ENCODE measurements at regions not wholly inside any gene's neighbourhood (a gene's known extent, or its start where the extent isn't known, plus 50 kb on each side); places are given as distances from the start of the nearest gene placed in this dataset.

DNA sequence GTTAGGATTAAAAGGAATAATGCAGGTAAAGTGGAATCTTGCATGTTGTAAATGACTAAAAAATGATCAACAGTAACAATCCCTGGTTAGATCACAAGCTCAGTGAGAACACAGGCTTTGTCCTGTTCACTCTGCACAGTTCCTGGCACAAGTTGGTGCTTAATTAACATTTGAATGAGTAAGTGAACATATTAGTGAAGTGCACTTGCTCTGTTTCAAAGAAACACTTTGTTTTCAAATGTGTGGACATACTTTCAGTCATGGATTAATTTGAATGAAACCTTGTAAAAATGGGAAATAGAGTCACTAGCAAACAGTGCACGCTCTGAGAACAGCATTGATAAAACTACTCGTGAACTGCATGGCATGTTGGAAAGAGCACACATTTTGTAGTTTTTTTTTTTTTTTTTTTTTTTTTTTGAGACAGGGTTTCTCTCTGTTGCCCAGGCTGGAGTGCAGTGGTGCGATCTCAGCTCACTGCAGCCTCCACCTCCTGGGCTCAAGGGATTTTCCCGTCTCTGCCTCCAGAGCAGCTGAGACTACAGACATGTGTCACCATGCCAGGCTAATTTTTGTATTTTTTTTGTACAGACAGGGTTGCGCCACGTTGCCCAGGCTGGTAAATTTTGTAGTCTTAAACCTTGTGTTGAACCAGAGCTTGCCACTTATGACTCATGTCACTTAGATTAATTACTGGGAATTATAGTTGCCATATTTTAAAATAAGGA, 159.9 kb downstream of the LURAP1L start:
- Histone ChIP-seq H3K9me3 (replicated peaks; ENCODE audit: low read length) (no peaks in the 10 kb centered on the region), H3K4me1 (ENCODE audit: control insufficient read depth, insufficient read depth, low read length) (peaks cover 33% of the 10 kb centered on the region), H3K4me2 (ENCODE audit: low read length) (peak overlapping the region; percentile 26)

DNA sequence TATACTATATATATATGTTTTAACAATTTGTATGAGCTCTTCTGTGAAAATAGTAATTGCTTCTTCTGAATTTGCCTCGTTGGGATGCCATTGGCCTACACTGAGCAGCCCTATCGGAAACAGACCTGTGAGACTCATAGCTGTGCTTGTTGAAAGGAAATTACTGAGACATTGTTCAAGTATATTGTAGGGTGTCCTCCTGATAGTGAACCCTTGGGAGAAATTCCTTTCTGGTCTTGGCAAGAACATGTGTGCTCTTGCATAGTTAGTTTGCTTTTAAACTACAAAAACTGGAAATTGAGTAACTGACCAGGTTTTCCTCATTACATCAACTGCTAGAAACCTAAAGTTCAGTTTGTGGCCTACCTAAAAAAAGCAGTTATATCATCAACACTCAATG, 160.9 kb downstream of the LURAP1L start:
- Histone ChIP-seq H3K36me3 (ENCODE audit: insufficient read depth, low read length) (no peaks in the 10 kb centered on the region), H3K9ac (ENCODE audit: low read depth, low read length) (no peak overlapping the region), H3K4me2 (ENCODE audit: low read length) (no peak overlapping the region), H3K4me3 (ENCODE audit: low read length) (no peak overlapping the region), H3K27me3 (ENCODE audit: control insufficient read depth, insufficient read depth, low read length) (no peaks in the 10 kb centered on the region), H3K9me3 (replicated peaks; ENCODE audit: low read length) (no peaks in the 10 kb centered on the region), H3K4me1 (ENCODE audit: control insufficient read depth, insufficient read depth, low read length) (peaks cover 33% of the 10 kb centered on the region)

More for the DNA sequence above, 159.9 kb downstream of the LURAP1L start:
- no peak overlapping the region for H3K4me3 ChIP-seq (ENCODE audit: low read length)
- H3K27me3 ChIP-seq (ENCODE audit: control insufficient read depth, insufficient read depth, low read length) = no peaks in the 10 kb centered on the region
- H3K36me3 ChIP-seq (ENCODE audit: insufficient read depth, low read length) = no peaks in the 10 kb centered on the region
- H3K9ac ChIP-seq (ENCODE audit: low read depth, low read length) = peak overlapping the region; percentile 65

DNA sequence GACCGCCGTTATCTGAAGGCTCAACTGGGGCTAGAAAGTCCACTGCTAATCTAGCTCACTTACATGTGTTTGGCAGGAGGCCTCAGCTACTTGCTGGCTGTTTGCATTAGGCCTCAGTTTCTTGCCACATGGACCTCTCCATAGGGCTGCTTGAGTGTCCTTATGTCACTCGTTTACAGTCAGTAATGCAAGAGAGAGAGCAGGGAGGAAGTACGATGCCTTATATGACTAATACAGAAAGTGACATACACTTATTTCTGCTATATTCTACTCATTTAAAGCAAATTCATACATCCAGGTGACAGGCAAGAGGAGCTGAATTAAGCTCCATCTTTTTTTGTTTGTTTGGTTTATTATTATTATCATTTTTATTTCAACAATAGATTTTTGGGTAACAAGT, 179.6 kb downstream of the LURAP1L start:
- Histone ChIP-seq H3K9ac (ENCODE audit: low read depth, low read length) (no peak overlapping the region), H3K27me3 (ENCODE audit: control insufficient read depth, insufficient read depth, low read length) (no peaks in the 10 kb centered on the region), H3K36me3 (ENCODE audit: insufficient read depth, low read length) (no peaks in the 10 kb centered on the region), H3K4me3 (ENCODE audit: low read length) (no peak overlapping the region), H3K4me1 (ENCODE audit: control insufficient read depth, insufficient read depth, low read length) (no peaks in the 10 kb centered on the region), H3K4me2 (ENCODE audit: low read length) (no peak overlapping the region), H3K9me3 (replicated peaks; ENCODE audit: low read length) (no peaks in the 10 kb centered on the region)

DNA sequence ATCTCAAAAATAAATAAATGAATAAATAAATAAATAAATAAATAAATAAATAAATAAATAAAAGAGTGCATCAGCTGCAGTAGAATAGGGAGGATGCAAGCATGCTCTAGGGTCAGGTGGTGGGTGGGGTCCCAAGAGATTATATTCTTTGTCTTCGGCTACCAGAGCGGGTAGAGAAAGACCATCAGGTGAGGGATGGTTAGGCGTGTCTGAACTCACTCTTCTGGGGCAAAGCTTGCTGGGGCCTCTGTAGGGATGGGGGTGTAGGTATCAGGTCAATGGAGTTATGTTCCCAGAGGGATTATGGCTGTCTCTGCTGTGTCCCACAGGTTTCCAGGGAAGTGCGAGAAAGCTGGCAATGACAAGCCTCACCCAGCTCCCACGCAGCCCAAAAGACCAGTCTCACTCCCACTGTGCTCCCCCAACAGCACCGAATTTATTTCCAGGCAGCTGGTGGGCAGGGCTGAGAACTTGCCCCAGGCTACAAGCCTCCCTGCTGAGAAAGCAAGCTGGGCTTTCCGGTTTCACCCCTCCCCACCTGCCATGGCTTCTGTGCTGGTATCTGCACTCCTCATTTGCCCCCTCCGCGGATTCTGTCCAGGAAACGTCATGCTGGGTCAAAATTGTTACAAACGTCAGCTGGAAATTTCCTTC, 180.8 kb downstream of the LURAP1L start:
- H3K36me3 ChIP-seq (ENCODE audit: insufficient read depth, low read length) = no peaks in the 10 kb centered on the region
- no peak overlapping the region for H3K4me3 ChIP-seq (ENCODE audit: low read length)
- H3K4me1 ChIP-seq (ENCODE audit: control insufficient read depth, insufficient read depth, low read length) = no peaks in the 10 kb centered on the region
- no peak overlapping the region for H3K4me2 ChIP-seq (ENCODE audit: low read length)
- H3K9me3 ChIP-seq (replicated peaks; ENCODE audit: low read length) = no peaks in the 10 kb centered on the region
- no peak overlapping the region for H3K9ac ChIP-seq (ENCODE audit: low read depth, low read length)
- H3K27me3 ChIP-seq (ENCODE audit: control insufficient read depth, insufficient read depth, low read length) = no peaks in the 10 kb centered on the region

DNA sequence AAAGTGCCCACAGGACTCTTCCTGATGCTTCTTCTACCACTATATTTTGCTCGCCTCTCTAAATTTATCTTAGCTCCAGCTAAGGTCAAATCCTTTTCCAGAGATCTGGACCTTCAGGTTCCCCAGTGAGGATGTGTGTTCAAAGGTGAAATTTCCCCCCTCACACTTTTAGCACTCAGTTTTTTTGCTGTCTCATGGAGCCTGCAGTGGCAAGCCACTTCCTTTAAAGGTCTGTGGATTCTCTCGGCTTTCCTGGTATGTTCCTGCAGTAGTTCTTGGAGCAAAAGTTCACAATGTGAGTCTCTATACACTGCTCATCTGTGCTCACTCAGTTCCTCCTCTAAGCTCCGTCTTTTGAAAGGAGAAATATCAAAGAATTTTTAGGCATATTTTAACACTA, 181.4 kb downstream of the LURAP1L start:
- H3K9me3 ChIP-seq (replicated peaks; ENCODE audit: low read length) = no peaks in the 10 kb centered on the region
- H3K4me2 ChIP-seq (ENCODE audit: low read length) = no peak overlapping the region
- H3K4me3 ChIP-seq (ENCODE audit: low read length) = no peak overlapping the region
- H3K36me3 ChIP-seq (ENCODE audit: insufficient read depth, low read length) = no peaks in the 10 kb centered on the region
- H3K4me1 ChIP-seq (ENCODE audit: control insufficient read depth, insufficient read depth, low read length) = peaks cover 5% of the 10 kb centered on the region
- H3K9ac ChIP-seq (ENCODE audit: low read depth, low read length) = no peak overlapping the region
- H3K27me3 ChIP-seq (ENCODE audit: control insufficient read depth, insufficient read depth, low read length) = no peaks in the 10 kb centered on the region

DNA sequence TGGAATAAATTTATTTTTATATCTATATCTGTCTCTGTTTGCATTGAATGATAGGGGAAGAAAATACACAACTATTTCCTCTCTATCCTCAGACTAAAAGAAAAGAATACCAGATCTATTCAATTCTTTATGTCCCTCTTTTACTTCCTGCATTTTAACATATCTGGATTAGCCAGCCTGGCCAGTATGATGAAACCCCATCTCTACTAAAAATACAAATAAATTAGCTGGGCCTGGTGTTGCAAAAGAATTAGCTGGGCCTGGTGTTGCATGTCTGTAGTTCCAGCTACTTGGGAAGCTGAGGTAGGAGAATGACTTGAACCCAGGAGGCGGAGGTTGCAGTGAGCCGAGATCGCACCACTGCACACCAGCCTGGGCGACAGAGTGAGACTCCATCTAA, 182.0 kb downstream of the LURAP1L start:
- Histone ChIP-seq H3K4me1 (ENCODE audit: control insufficient read depth, insufficient read depth, low read length) (peaks cover 5% of the 10 kb centered on the region), H3K36me3 (ENCODE audit: insufficient read depth, low read length) (no peaks in the 10 kb centered on the region), H3K4me3 (ENCODE audit: low read length) (no peak overlapping the region), H3K27me3 (ENCODE audit: control insufficient read depth, insufficient read depth, low read length) (no peaks in the 10 kb centered on the region), H3K9me3 (replicated peaks; ENCODE audit: low read length) (no peaks in the 10 kb centered on the region), H3K4me2 (ENCODE audit: low read length) (no peak overlapping the region), H3K9ac (ENCODE audit: low read depth, low read length) (no peak overlapping the region)

DNA sequence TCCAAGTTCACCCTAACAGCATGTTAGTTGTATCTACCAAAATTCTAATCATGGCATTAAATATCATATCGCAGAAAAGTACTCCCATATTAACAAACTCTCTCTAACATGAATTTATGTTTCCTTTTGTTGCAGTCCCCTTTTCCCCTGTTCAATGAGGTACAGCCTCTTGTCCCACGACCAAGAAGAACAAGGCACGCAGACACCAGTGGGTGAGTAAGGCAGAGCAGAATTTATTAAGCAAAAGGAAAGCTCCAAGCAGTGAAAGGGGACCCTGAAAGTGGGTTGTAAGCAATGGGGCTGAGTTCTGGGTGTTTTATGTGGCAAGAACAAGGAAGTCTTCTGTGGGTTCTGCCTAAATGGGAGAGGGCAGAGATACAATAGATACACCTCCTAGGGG, 183.5 kb downstream of the LURAP1L start:
- no peak overlapping the region for H3K9ac ChIP-seq (ENCODE audit: low read depth, low read length)
- no peaks in the 10 kb centered on the region for H3K9me3 ChIP-seq (replicated peaks; ENCODE audit: low read length)
- H3K4me2 ChIP-seq (ENCODE audit: low read length) = no peak overlapping the region
- H3K27me3 ChIP-seq (ENCODE audit: control insufficient read depth, insufficient read depth, low read length) = no peaks in the 10 kb centered on the region
- no peaks in the 10 kb centered on the region for H3K36me3 ChIP-seq (ENCODE audit: insufficient read depth, low read length)
- H3K4me3 ChIP-seq (ENCODE audit: low read length) = no peak overlapping the region
- peaks cover 5% of the 10 kb centered on the region for H3K4me1 ChIP-seq (ENCODE audit: control insufficient read depth, insufficient read depth, low read length)

DNA sequence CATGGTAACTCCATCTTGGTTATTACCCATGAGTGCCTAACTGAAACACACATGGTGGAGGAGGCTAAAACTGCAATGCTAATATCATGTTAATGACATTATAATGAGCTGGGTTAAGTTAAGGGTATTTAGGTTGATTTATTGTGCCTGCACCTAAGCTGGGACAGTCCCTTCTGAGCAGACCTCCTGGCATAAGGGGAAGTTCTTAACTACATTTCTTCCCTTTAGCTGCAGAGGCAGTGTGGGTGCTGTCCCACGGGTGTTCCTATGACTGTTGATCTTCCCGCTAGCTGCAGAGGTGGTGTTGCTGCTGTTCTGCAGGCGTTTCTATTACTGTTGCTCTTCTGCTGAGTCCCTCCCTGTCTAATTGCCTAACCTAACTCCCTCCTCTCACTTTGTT, 183.9 kb downstream of the LURAP1L start:
- Histone ChIP-seq H3K36me3 (ENCODE audit: insufficient read depth, low read length) (no peaks in the 10 kb centered on the region), H3K9me3 (replicated peaks; ENCODE audit: low read length) (no peaks in the 10 kb centered on the region), H3K4me3 (ENCODE audit: low read length) (no peak overlapping the region), H3K9ac (ENCODE audit: low read depth, low read length) (no peak overlapping the region), H3K4me2 (ENCODE audit: low read length) (no peak overlapping the region), H3K4me1 (ENCODE audit: control insufficient read depth, insufficient read depth, low read length) (peaks cover 5% of the 10 kb centered on the region), H3K27me3 (ENCODE audit: control insufficient read depth, insufficient read depth, low read length) (no peaks in the 10 kb centered on the region)

DNA sequence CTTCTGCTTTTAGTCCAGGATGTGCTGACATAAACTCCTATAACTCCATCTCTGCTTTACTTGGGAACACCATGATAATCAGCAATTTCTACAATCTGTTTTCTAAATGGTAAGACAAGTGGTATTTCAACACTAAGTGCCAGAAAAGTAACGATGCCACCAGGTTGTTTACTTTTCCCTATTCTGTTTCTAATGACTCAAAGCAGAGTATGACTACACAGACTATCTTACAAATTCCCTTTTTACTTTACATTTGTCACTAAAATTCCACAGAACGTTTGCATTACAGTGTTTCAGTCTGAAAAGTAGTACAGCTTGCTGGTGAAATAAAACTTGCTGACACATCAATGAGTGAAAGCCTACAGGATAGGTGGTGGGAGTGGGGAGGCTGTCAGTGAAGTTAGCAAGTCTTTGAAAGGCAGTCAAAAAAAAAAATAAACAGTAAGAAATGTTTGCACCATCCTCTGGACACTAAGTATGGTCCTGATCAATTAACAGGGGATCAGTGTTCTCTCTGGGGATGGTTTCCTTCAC, 186.5 kb downstream of the LURAP1L start:
- no peaks in the 10 kb centered on the region for H3K9me3 ChIP-seq (replicated peaks; ENCODE audit: low read length)
- H3K27me3 ChIP-seq (ENCODE audit: control insufficient read depth, insufficient read depth, low read length) = no peaks in the 10 kb centered on the region
- no peak overlapping the region for H3K4me2 ChIP-seq (ENCODE audit: low read length)
- H3K9ac ChIP-seq (ENCODE audit: low read depth, low read length) = no peak overlapping the region
- no peak overlapping the region for H3K4me3 ChIP-seq (ENCODE audit: low read length)
- no peaks in the 10 kb centered on the region for H3K36me3 ChIP-seq (ENCODE audit: insufficient read depth, low read length)
- peaks cover 5% of the 10 kb centered on the region for H3K4me1 ChIP-seq (ENCODE audit: control insufficient read depth, insufficient read depth, low read length)

DNA sequence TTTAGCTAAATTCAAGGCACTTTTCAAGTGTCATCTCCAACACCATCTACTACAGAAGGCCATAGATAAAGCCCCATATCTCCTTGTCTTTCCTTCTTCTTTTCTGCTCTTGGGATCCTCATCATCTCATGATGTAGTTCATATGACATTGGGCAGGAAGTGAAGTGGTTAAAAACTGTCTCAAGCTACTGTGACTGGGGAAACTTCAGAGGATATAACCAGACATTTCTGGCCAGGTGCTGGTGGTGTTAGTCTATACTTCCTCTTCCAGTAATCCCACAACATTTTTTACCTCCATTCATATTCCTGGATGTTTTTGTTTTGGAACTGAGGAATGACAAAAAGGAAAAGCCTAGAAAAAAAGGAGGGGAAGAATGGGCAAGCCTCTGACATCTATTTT, 188.7 kb downstream of the LURAP1L start:
- no peak overlapping the region for H3K4me3 ChIP-seq (ENCODE audit: low read length)
- no peak overlapping the region for H3K4me2 ChIP-seq (ENCODE audit: low read length)
- no peak overlapping the region for H3K9ac ChIP-seq (ENCODE audit: low read depth, low read length)
- peaks cover 5% of the 10 kb centered on the region for H3K4me1 ChIP-seq (ENCODE audit: control insufficient read depth, insufficient read depth, low read length)
- H3K9me3 ChIP-seq (replicated peaks; ENCODE audit: low read length) = no peaks in the 10 kb centered on the region
- no peaks in the 10 kb centered on the region for H3K27me3 ChIP-seq (ENCODE audit: control insufficient read depth, insufficient read depth, low read length)
- H3K36me3 ChIP-seq (ENCODE audit: insufficient read depth, low read length) = no peaks in the 10 kb centered on the region

DNA sequence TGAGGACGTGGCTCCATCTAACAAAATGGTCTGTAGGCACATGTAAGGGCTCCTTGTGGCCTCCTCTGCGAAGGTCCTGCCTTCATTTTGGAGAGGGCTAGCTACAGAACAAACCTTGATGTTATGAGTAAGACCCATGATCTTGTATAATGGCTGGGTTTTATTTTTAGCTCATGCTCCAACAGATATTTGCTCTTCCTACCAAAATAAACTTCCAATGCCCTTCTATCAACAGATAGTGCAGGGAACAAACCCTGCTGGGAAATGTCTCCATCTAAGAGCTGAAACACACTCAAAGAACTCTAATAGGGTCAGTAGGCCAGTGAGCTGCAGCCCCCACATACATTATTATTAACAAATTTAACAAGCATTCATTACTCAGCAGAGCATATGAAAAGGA, 189.5 kb downstream of the LURAP1L start:
- H3K4me3 ChIP-seq (ENCODE audit: low read length) = no peak overlapping the region
- H3K4me2 ChIP-seq (ENCODE audit: low read length) = no peak overlapping the region
- H3K9me3 ChIP-seq (replicated peaks; ENCODE audit: low read length) = no peaks in the 10 kb centered on the region
- no peaks in the 10 kb centered on the region for H3K27me3 ChIP-seq (ENCODE audit: control insufficient read depth, insufficient read depth, low read length)
- H3K4me1 ChIP-seq (ENCODE audit: control insufficient read depth, insufficient read depth, low read length) = peaks cover 5% of the 10 kb centered on the region
- no peaks in the 10 kb centered on the region for H3K36me3 ChIP-seq (ENCODE audit: insufficient read depth, low read length)
- H3K9ac ChIP-seq (ENCODE audit: low read depth, low read length) = no peak overlapping the region

DNA sequence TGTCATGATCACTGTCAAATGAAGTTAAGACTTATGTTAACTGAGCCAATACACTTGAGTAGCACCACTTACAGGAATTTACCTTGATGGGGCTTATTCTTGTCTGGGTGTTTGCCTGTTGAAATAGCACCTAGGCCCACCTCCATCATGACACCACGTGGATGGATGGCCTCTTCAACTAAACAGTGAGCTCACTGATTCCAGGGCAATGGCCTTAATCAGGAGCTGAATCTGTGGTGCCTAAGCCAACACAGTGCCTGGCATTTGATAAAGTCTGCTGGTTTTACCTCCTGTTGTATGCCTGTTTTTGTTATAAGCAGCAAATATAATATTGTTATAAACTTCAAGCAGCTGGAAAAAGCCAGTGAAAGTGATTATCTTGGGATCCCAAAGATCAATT, 190.5 kb downstream of the LURAP1L start:
- Histone ChIP-seq H3K27me3 (ENCODE audit: control insufficient read depth, insufficient read depth, low read length) (no peaks in the 10 kb centered on the region), H3K4me2 (ENCODE audit: low read length) (no peak overlapping the region), H3K36me3 (ENCODE audit: insufficient read depth, low read length) (no peaks in the 10 kb centered on the region), H3K4me3 (ENCODE audit: low read length) (no peak overlapping the region), H3K9me3 (replicated peaks; ENCODE audit: low read length) (no peaks in the 10 kb centered on the region), H3K4me1 (ENCODE audit: control insufficient read depth, insufficient read depth, low read length) (peaks cover 5% of the 10 kb centered on the region), H3K9ac (ENCODE audit: low read depth, low read length) (no peak overlapping the region)
